ENCODE measurements at regions not wholly inside any gene's neighbourhood (a gene's known extent, or its start where the extent isn't known, plus 50 kb on each side); places are given as distances from the start of the nearest gene placed in this dataset.

GRCh38 chr2:207316906-207317305 lies 151.2 kb upstream of the KLF7 start:
- TF ChIP-seq SIN3A (IDR thresholded peaks at IDR 0.05; ENCODE audit: borderline replicate concordance, low read depth, low read length) (no peak), FOXM1 (IDR thresholded peaks at IDR 0.05; ENCODE audit: low read depth) (no peak), MAX (IDR thresholded peaks at IDR 0.05; ENCODE audit: low read depth) (no peak)
- TF ChIP-seq, protein P1, sequence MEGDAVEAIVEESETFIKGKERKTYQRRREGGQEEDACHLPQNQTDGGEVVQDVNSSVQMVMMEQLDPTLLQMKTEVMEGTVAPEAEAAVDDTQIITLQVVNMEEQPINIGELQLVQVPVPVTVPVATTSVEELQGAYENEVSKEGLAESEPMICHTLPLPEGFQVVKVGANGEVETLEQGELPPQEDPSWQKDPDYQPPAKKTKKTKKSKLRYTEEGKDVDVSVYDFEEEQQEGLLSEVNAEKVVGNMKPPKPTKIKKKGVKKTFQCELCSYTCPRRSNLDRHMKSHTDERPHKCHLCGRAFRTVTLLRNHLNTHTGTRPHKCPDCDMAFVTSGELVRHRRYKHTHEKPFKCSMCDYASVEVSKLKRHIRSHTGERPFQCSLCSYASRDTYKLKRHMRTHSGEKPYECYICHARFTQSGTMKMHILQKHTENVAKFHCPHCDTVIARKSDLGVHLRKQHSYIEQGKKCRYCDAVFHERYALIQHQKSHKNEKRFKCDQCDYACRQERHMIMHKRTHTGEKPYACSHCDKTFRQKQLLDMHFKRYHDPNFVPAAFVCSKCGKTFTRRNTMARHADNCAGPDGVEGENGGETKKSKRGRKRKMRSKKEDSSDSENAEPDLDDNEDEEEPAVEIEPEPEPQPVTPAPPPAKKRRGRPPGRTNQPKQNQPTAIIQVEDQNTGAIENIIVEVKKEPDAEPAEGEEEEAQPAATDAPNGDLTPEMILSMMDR (IDR thresholded peaks at IDR 0.05), result no peak
